ENCODE measurements at regions not wholly inside any gene's neighbourhood (a gene's known extent, or its start where the extent isn't known, plus 50 kb on each side); places are given as distances from the start of the nearest gene placed in this dataset.

GRCh38 chr1:219755234-219755633 lies 142.3 kb upstream of the ZC3H11B start:
- no peak for ATAC-seq
- no peak for TF ChIP-seq RARB (CRISPR knock-in tag; IDR thresholded peaks at IDR 0.05)
- TF ChIP-seq CSRNP3 (CRISPR knock-in tag; IDR thresholded peaks at IDR 0.05), result no peak
- TF ChIP-seq CSDC2 (CRISPR knock-in tag; IDR thresholded peaks at IDR 0.05), result no peak
- TF ChIP-seq GLIS3 (CRISPR knock-in tag; IDR thresholded peaks at IDR 0.05), result no peak
- no peak for TF ChIP-seq TOX (CRISPR knock-in tag; IDR thresholded peaks at IDR 0.05; ENCODE audit: borderline replicate concordance)
- no peak for TF ChIP-seq BACH2 (CRISPR knock-in tag; IDR thresholded peaks at IDR 0.05; ENCODE audit: borderline replicate concordance)
- no peak for TF ChIP-seq PPARA (CRISPR knock-in tag; IDR thresholded peaks at IDR 0.05; ENCODE audit: borderline replicate concordance)
- no peak for TF ChIP-seq ZFP30 (CRISPR knock-in tag; IDR thresholded peaks at IDR 0.05)
- no peak for TF ChIP-seq ZNF70 (CRISPR knock-in tag; IDR thresholded peaks at IDR 0.05)
- TF ChIP-seq ZNF565 (CRISPR knock-in tag; conservative IDR thresholded peaks at IDR 0.05; ENCODE audit: low read depth), result no peak
- TF ChIP-seq ZNF8 (CRISPR knock-in tag; IDR thresholded peaks at IDR 0.05), result no peak
- TF ChIP-seq, protein P1, sequence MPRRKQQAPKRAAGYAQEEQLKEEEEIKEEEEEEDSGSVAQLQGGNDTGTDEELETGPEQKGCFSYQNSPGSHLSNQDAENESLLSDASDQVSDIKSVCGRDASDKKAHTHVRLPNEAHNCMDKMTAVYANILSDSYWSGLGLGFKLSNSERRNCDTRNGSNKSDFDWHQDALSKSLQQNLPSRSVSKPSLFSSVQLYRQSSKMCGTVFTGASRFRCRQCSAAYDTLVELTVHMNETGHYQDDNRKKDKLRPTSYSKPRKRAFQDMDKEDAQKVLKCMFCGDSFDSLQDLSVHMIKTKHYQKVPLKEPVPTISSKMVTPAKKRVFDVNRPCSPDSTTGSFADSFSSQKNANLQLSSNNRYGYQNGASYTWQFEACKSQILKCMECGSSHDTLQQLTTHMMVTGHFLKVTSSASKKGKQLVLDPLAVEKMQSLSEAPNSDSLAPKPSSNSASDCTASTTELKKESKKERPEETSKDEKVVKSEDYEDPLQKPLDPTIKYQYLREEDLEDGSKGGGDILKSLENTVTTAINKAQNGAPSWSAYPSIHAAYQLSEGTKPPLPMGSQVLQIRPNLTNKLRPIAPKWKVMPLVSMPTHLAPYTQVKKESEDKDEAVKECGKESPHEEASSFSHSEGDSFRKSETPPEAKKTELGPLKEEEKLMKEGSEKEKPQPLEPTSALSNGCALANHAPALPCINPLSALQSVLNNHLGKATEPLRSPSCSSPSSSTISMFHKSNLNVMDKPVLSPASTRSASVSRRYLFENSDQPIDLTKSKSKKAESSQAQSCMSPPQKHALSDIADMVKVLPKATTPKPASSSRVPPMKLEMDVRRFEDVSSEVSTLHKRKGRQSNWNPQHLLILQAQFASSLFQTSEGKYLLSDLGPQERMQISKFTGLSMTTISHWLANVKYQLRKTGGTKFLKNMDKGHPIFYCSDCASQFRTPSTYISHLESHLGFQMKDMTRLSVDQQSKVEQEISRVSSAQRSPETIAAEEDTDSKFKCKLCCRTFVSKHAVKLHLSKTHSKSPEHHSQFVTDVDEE (CRISPR knock-in tag; IDR thresholded peaks at IDR 0.05), result no peak
- no peak for TF ChIP-seq PATZ1 (CRISPR knock-in tag; IDR thresholded peaks at IDR 0.05; ENCODE audit: borderline replicate concordance)
- no peak for TF ChIP-seq OSR1 (CRISPR knock-in tag; IDR thresholded peaks at IDR 0.05)
- TF ChIP-seq TCF4 (CRISPR knock-in tag; IDR thresholded peaks at IDR 0.05; ENCODE audit: borderline replicate concordance), result no peak
- TF ChIP-seq ZFP3 (CRISPR knock-in tag; IDR thresholded peaks at IDR 0.05), result no peak
- no peak for TF ChIP-seq ESRRG (CRISPR knock-in tag; IDR thresholded peaks at IDR 0.05)
- TF ChIP-seq POU6F1 (CRISPR knock-in tag; IDR thresholded peaks at IDR 0.05; ENCODE audit: borderline replicate concordance, low read depth), result no peak

GRCh38 chr1:219754767-219755166 lies 141.9 kb upstream of the ZC3H11B start:
- TF ChIP-seq GLIS3 (CRISPR knock-in tag; IDR thresholded peaks at IDR 0.05), result no peak
- no peak for TF ChIP-seq PATZ1 (CRISPR knock-in tag; IDR thresholded peaks at IDR 0.05; ENCODE audit: borderline replicate concordance)
- no peak for TF ChIP-seq TOX (CRISPR knock-in tag; IDR thresholded peaks at IDR 0.05; ENCODE audit: borderline replicate concordance)
- TF ChIP-seq, protein P1 (CRISPR knock-in tag; IDR thresholded peaks at IDR 0.05), result no peak
- TF ChIP-seq ZNF565 (CRISPR knock-in tag; conservative IDR thresholded peaks at IDR 0.05; ENCODE audit: low read depth), result no peak
- no peak for TF ChIP-seq RARB (CRISPR knock-in tag; IDR thresholded peaks at IDR 0.05)
- no peak for TF ChIP-seq ISL1 (CRISPR knock-in tag; IDR thresholded peaks at IDR 0.05)
- no peak for TF ChIP-seq SNAI2 (CRISPR knock-in tag; IDR thresholded peaks at IDR 0.05)
- no peak for TF ChIP-seq TCF4 (CRISPR knock-in tag; IDR thresholded peaks at IDR 0.05; ENCODE audit: borderline replicate concordance)
- TF ChIP-seq CSDC2 (CRISPR knock-in tag; IDR thresholded peaks at IDR 0.05), result no peak
- ATAC-seq, result no peak

Data from SK-N-SH treated with all-trans-retinoic acid at 6 μM for 48 hours (cell line).